PC-9 (cell line): ENCODE measurements at regions not wholly inside any gene's neighbourhood (a gene's known extent, or its start where the extent isn't known, plus 50 kb on each side); places are given as distances from the start of the nearest gene placed in this dataset.
A peak's percentile ranks its signal among the peaks of the same experiment; 100 is the strongest.

ENCODE experiments used
- BruUV-seq: library from RNA; stranded (reverse); fragments of 400-500 nt; replicated peaks from 2 replicates; lab custom pipeline; 2021; lab: Mats Ljungman, UMichigan
- CTCF ChIA-PET: fragments of 300-600 bp; sonication (Branson Sonifier 250); formaldehyde crosslinking; loops from one replicate; lab custom pipeline; 2022; ENCODE audit warnings: antibody characterized with exemption; lab: Charles Lee
- POLR2A ChIA-PET: fragments of 300-600 bp; sonication (Branson Sonifier 250); formaldehyde crosslinking; loops from one replicate; lab custom pipeline; 2022; ENCODE audit warnings: antibody characterized with exemption; ENCODE audit not compliant: unreplicated experiment; lab: Charles Lee
- DNase-seq, 2 experiments: peaks; one replicate each; pipeline versions ENCODE4 v3.0.0 to v3.0.0-alpha.2; 2015 to 2022; ENCODE audit warnings: mixed read lengths in 1 of 2
- H2AFZ ChIP-seq: fragments of 200-600 bp; sonication (generic); 2 replicates; pipeline ENCODE4 v1.8.1; 2017; ENCODE audit warnings: antibody characterized with exemption
- H3F3A ChIP-seq: fragments of 200-600 bp; sonication (generic); 2 replicates; pipeline ENCODE4 v1.8.1; 2017; ENCODE audit warnings: antibody characterized with exemption, mild to moderate bottlenecking, low read depth; ENCODE audit not compliant: insufficient read depth
- H3K27ac ChIP-seq: fragments of 200-600 bp; sonication (generic); 2 replicates; pipeline ENCODE4 v1.6.1; 2016; ENCODE audit warnings: mixed run types
- H3K27me3 ChIP-seq: fragments of 200-600 bp; sonication (generic); 2 replicates; pipeline ENCODE4 v1.6.1; 2016; ENCODE audit warnings: low read depth, mixed run types; ENCODE audit not compliant: insufficient read depth
- H3K36me3 ChIP-seq: fragments of 200-600 bp; sonication (generic); 2 replicates; pipeline ENCODE4 v1.6.1; 2016; ENCODE audit warnings: low read depth, mixed run types
- H3K4me1 ChIP-seq: fragments of 200-600 bp; sonication (generic); replicated peaks from 2 replicates; pipeline ENCODE4 v1.6.1; 2016; ENCODE audit warnings: mixed run types; ENCODE audit not compliant: insufficient read depth
- H3K4me2 ChIP-seq: fragments of 200-600 bp; sonication (generic); 2 replicates; pipeline ENCODE4 v1.6.1; 2017; ENCODE audit warnings: mixed run types
- H3K4me3 ChIP-seq: fragments of 200-600 bp; sonication (generic); 2 replicates; pipeline ENCODE4 v1.6.1; 2016; ENCODE audit warnings: mixed run types
- H3K79me2 ChIP-seq: fragments of 200-600 bp; sonication (generic); 2 replicates; pipeline ENCODE4 v1.6.1; 2017; ENCODE audit warnings: low read depth, mixed run types
- H3K9me2 ChIP-seq: fragments of 200-600 bp; sonication (generic); 2 replicates; pipeline ENCODE4 v1.8.1; 2017; ENCODE audit warnings: mild to moderate bottlenecking; ENCODE audit not compliant: insufficient read depth
- H3K9me3 ChIP-seq: fragments of 200-600 bp; sonication (generic); 2 replicates; pipeline ENCODE4 v1.8.1; 2016; ENCODE audit warnings: low read depth; ENCODE audit not compliant: insufficient read depth
- H4K20me1 ChIP-seq: fragments of 200-600 bp; sonication (generic); 2 replicates; pipeline ENCODE4 v1.8.1; 2017; ENCODE audit not compliant: insufficient read depth
- EZH2 ChIP-seq: fragments of 200-600 bp; sonication (generic); IDR thresholded peaks from 2 replicates; pipeline ENCODE4 v1.8.0; 2017; ENCODE audit warnings: antibody characterized with exemption, low read depth
- intact Hi-C: fragments of 100-400 bp; cut with micrococcal nuclease; formaldehyde crosslinking; loops from one replicate; pipeline ENCODE4 v1.10.0; 2022; ENCODE audit not compliant: unreplicated experiment
- TF ChIP-seq, protein P1 (sequence below): fragments of 200-600 bp; sonication (generic); conservative IDR thresholded peaks from 2 replicates; pipeline ENCODE4 v1.6.1; 2017; ENCODE audit warnings: mixed run types, antibody characterized with exemption, mild to moderate bottlenecking, moderate library complexity

DNA sequence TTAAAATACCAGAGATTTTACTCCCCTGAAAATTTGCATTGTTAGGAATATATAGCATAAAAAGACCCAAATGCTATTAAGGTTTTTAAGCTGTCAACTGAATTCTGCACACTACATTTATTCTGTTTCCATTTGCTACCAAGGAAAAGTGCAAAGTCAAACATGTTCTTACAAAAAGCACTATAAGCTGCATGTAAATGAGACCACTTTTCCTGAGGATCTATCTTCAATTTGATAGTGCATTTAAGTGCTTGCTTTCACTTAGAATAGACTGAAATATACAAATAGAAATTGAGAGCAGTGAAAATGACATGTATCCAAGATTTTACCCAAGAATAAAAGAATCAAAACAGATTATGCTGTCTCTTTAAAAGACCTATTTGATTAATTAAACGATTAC, 1216.2 kb downstream of the ROBO2 start:
- H3K36me3 ChIP-seq = no peaks in the 10 kb centered on the region

DNA sequence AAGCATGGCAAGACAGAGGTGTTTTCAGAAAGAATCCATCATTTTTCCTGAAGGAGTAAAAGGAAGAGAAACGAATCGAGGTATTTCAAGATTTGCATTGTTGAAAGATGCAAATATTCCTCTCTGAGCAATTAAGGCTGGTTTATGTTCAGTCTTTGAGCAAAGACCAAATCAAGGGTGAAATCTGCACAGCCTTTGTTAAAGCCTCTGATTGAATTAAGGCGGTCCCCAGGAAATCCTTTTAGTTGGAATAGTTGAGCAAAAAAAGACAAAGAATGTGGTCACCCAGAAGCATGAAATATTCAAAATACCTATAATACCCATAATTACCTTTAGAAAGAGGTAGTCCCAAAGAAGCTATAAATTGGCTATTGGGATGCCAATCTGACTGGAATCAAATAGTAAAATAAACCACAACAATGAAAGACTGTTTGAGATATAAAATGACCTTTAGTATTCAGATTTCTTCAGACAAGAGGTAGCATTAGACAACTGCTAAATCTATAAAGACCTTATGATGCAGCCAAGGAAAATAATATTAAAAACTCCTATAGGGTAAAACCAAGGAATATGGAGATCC, 1218.1 kb downstream of the ROBO2 start:
- no peaks in the 10 kb centered on the region for H3K27me3 ChIP-seq

More for the DNA sequence above, 1216.2 kb downstream of the ROBO2 start:
- H4K20me1 ChIP-seq = no peaks in the 10 kb centered on the region
- intact Hi-C loops = loop anchor here (5.0 kb wide), 1 partner anchor 429 kb away; no protein-coding TSS in a partner anchor
- no peak overlapping the region for H3K27ac ChIP-seq
- H3K4me3 ChIP-seq = no peak overlapping the region
- ChIA-PET CTCF (interaction anchor here (0.6 kb wide), 1 partner anchor 433 kb away, joined by 6 read pairs; no protein-coding TSS in a partner anchor), POLR2A (no interaction called here)
- no peaks in the 10 kb centered on the region for H3K9me3 ChIP-seq
- TF ChIP-seq, protein P1, sequence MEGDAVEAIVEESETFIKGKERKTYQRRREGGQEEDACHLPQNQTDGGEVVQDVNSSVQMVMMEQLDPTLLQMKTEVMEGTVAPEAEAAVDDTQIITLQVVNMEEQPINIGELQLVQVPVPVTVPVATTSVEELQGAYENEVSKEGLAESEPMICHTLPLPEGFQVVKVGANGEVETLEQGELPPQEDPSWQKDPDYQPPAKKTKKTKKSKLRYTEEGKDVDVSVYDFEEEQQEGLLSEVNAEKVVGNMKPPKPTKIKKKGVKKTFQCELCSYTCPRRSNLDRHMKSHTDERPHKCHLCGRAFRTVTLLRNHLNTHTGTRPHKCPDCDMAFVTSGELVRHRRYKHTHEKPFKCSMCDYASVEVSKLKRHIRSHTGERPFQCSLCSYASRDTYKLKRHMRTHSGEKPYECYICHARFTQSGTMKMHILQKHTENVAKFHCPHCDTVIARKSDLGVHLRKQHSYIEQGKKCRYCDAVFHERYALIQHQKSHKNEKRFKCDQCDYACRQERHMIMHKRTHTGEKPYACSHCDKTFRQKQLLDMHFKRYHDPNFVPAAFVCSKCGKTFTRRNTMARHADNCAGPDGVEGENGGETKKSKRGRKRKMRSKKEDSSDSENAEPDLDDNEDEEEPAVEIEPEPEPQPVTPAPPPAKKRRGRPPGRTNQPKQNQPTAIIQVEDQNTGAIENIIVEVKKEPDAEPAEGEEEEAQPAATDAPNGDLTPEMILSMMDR = no peak
- TF ChIP-seq EZH2 = no peak
- H3K9me2 ChIP-seq = no peaks in the 10 kb centered on the region
- no peak overlapping the region for H3K4me2 ChIP-seq
- no peak overlapping the region for H2AFZ ChIP-seq
- no peaks in the 10 kb centered on the region for H3K27me3 ChIP-seq
- DNase-seq = no peak
- BruUV-seq = no TSS peak
- no peaks in the 10 kb centered on the region for H3F3A ChIP-seq
- no peaks in the 10 kb centered on the region for H3K79me2 ChIP-seq
- no peaks in the 10 kb centered on the region for H3K4me1 ChIP-seq

DNA sequence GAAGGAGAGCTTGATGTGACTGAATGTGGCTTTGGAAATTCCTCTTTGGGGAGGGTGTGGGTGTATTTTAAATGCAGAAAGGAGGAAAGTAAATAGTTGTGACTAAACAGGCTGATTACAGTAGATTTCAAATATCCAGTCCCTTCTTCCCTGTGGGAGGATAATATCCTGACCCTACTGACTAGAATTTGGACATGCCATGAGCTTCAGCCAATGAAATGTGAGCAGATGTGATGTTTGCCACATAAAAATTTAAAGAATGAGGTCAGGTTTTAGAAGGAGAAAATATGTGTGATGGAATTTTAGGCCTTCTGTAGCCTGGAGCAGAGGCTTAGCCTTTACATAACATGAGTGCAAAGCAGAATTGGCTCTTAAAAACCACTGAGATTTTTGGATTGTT, 1218.9 kb downstream of the ROBO2 start:
- H4K20me1 ChIP-seq = no peaks in the 10 kb centered on the region
- H3K4me3 ChIP-seq = no peak overlapping the region
- no peaks in the 10 kb centered on the region for H3F3A ChIP-seq
- no TSS peak for BruUV-seq
- ChIA-PET POLR2A (no interaction called here), CTCF (no interaction called here)
- H3K4me1 ChIP-seq = no peaks in the 10 kb centered on the region
- no peaks in the 10 kb centered on the region for H3K36me3 ChIP-seq
- no peak overlapping the region for H3K27ac ChIP-seq
- no peak overlapping the region for H2AFZ ChIP-seq
- H3K9me2 ChIP-seq = no peaks in the 10 kb centered on the region
- peak in 1 of 2 experiments; percentile 18 for DNase-seq
- H3K9me3 ChIP-seq = no peaks in the 10 kb centered on the region
- H3K79me2 ChIP-seq = no peaks in the 10 kb centered on the region
- no peaks in the 10 kb centered on the region for H3K27me3 ChIP-seq
- H3K4me2 ChIP-seq = no peak overlapping the region
- TF ChIP-seq EZH2 = no peak
- TF ChIP-seq, protein P1 = no peak
- intact Hi-C loops = loop anchor here (5.0 kb wide), 1 partner anchor 431 kb away; no protein-coding TSS in a partner anchor

More for the DNA sequence above, 1218.1 kb downstream of the ROBO2 start:
- no peaks in the 10 kb centered on the region for H3K9me2 ChIP-seq
- H3F3A ChIP-seq = no peaks in the 10 kb centered on the region
- DNase-seq = no peak
- no peak overlapping the region for H3K4me2 ChIP-seq
- H3K27ac ChIP-seq = peak overlapping the region; percentile 27; the same call in 1 of the 2 replicates
- POLR2A ChIA-PET = no interaction called here
- H3K79me2 ChIP-seq = no peaks in the 10 kb centered on the region
- no peak overlapping the region for H2AFZ ChIP-seq
- no peak for TF ChIP-seq EZH2
- TF ChIP-seq, protein P1 = no peak
- H3K4me3 ChIP-seq = no peak overlapping the region
- H3K36me3 ChIP-seq = no peaks in the 10 kb centered on the region
- H3K4me1 ChIP-seq = no peaks in the 10 kb centered on the region
- BruUV-seq = no TSS peak
- no peaks in the 10 kb centered on the region for H4K20me1 ChIP-seq
- intact Hi-C loops = loop anchor here (5.0 kb wide), 1 partner anchor 431 kb away; no protein-coding TSS in a partner anchor
- CTCF ChIA-PET = no interaction called here
- H3K9me3 ChIP-seq = no peaks in the 10 kb centered on the region
